Limb (tissue), 2 donors: ENCODE measurements at regions not wholly inside any gene's neighbourhood (a gene's known extent, or its start where the extent isn't known, plus 50 kb on each side); places are given as distances from the start of the nearest gene placed in this dataset.

ENCODE experiments used
- DNase-seq, 2 donors: peaks; one replicate each; pipeline ENCODE4 v3.0.0-alpha.2; 2016; ENCODE audit errors: extremely low spot score in 2 of 2

DNA sequence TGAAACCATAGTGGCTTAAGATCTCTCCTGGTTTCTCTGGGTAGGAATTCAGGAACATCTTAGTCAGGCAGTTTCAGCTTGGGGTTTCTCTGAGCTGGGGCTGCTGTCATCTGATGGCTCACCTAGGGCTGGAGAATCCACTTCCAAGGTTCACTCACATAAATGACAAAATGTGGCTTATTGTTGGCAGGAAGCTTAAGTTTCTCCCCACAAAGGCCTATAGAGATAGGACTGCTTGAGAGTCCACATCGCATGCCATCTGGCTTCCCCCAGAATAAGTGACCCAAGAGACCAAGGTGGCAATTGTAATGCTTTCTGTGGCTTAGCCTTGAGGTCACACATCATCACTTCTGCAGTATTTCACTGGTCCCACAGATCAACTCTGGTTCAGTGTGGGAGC lies 131.4 kb downstream of the EDN1 start:
- DNase-seq = no peak

- DNase-seq = no peak
These were observed 132.7 kb downstream of the EDN1 start for GRCh38 chr6:12422848-12423247.

- peak in 1 of 2 donors; percentile 32 for DNase-seq
These were observed 133.7 kb downstream of the EDN1 start for GRCh38 chr6:12423832-12424231.

DNA sequence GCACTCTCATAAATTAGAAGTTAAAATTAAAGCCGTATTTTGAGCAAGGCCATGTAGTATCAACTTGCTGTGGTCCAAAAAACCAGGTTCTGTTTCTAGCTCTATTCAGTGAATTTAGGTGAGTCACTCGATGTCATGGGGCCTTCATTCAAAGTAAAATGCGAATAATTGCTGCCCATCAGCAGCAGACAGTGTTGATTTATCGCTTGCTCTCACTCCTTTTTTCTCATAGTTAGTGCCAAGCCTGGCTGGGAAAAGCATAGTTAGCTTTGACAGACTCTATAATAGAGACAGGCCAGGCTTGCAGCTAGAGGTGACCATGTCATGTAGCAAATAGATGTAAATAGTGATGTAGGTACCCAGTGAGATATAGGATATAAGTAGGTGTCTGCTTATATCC lies 136.0 kb downstream of the EDN1 start:
- DNase-seq = no peak

DNA sequence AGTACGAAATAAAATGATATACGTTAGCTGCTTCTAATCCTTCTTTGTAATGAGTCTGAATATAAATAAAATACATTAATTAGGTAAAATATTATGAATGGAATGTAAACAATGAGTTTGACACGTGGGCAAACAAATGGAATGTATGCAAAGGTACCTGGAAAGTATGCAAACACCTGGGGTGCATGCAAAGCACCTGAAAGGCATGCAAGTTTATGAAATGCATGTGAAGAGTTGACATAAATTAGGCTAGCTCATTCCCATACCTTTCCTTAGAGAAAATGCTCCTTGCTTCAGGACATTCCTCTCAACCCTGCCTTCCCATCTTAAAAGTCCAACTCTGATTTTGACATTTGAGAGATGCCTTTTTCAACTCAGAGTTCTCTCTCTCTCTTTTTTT lies 140.9 kb downstream of the EDN1 start:
- no peak for DNase-seq

- no peak for DNase-seq
These were observed 146.1 kb downstream of the EDN1 start for GRCh38 chr6:12436224-12436623.

DNA sequence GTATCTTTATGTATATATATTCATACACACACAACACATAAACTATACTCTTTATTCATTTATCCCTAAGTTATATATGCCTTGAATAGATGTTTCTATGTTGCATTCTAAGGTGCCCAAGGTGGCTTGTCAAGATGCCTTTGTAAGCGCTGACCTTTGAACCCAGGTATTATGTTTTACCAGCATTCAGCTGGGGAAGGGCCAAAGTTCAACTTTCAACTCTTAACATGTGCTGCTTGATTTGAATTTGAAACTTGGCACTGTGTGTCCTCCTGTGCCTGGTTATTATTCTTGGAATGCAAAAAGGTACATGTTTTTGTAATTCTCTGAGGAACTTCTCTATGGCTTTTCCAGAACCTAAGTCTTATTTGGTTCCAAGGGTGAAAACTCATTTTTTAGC lies 146.5 kb downstream of the EDN1 start:
- DNase-seq = no peak

DNA sequence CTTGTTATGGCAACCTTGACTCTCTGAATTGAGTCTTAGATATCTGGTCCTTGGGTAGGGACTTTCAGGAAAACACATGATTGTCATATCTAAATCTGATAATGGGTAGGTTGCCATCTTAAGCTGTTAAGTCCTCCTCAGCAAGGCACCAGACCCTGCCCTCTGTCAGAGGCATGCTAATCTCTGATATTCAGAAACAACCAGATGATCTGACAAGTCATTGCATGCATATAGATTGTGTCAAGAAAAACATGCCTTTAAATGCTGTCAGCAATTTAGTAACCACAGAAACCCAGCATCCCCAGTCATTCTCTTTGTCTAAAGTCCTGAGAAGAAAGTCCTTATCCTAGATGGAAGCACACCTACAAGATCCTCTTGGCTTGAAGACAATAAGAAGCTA lies 149.1 kb downstream of the EDN1 start:
- DNase-seq = no peak

DNA sequence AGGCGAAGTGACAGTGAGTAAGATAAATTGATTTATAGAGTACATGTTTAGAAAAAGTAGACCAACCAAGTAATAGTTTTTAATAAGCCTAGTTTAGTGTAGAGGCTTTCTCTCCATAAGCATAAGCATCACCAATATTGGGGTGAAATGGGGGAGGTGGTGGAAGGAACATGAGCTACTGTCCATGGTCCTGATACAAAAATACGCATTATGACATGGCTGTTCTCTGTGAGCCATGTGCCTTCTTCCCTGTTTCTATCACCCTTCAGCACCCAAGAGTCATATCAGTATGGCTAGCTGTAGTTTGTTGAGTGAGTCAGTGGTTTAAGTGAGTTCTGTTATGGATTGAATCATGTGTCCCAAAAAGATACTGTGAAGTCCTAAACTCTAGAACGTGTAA lies 150.8 kb downstream of the EDN1 start:
- no peak for DNase-seq

GRCh38 chr6:12442455-12442854 lies 152.3 kb downstream of the EDN1 start:
- no peak for DNase-seq

DNA sequence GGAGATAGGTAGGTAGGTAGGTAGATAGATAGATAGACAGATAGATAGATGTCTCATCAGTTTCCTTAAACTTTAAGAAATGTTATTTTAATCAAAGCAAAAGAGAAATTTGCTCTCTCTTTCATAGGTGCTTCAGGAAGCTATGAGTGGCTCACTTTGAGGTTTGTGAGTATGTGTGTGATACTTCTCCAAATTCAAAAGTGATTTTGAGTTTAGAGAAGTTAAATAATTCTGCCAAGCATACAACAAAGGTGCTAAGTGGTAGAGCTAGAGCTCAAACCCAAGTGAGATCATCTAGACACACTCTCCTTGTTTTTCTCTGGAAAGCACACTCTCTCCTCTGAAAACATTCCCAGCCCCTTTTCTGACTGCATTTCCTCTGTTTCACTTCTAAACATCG lies 156.2 kb downstream of the EDN1 start:
- DNase-seq = no peak

- no peak for DNase-seq
These were observed 159.3 kb downstream of the EDN1 start for GRCh38 chr6:12449447-12449846.

DNA sequence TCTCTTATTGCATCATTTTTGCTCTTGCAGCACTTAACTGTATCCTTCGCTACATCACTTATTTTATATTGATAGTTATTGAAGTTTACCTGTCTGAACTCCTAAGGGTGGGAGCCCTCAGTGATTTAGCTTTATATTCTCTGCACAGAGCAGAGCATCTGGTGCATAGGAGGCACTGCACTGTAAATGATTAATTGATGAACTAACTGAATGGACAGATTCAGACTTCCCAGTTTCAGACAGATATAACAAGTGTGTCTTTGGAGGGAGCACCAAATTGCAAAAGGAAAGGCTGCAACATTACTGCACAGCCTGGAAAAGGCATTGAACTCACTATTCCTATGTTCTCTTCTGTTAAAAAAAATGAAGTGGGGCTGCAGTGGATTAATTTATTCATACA lies 160.3 kb downstream of the EDN1 start:
- no peak for DNase-seq

- no peak for DNase-seq
These were observed 166.2 kb downstream of the EDN1 start for GRCh38 chr6:12456343-12456742.

DNA sequence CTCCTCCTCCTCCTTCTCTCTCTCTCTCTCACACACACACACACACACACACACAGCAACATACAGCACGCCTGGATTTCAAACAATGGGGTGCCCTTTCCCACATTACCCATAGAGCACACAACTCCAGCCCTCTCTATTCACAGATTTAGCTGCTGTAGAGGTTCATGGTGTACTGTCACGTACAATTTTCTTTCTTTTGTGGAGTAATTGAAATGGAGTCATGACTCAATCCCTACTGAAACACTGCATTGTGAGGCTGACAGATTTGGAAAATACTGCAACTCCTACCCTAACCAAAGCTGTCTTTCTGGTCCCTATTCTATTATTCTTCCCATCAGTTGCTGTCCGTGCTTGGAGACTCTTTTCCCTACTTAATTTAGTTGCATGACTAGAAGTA lies 166.9 kb downstream of the EDN1 start:
- no peak for DNase-seq

DNA sequence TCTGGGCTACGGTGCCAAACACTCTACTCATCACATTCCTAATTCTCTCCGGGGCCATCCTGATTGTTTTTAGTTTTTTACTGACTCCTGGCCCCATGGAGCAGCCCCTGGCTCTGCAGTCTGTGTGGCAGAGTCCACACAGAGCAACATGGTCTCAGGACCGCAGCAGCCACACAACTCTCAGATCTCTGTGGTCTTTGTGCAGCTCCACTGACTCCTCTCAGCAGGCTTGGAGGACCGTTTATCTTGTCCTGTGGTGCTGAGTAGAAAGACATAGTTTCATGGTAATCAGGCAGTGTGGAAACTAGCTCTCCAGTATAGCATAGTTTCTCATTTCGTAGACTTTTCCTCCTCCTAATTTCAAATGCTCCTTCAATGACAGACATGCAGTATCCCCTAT lies 168.4 kb downstream of the EDN1 start:
- no peak for DNase-seq

- DNase-seq = no peak
These were observed 169.9 kb downstream of the EDN1 start for GRCh38 chr6:12459945-12460661.

GRCh38 chr6:12467706-12468670 lies 177.8 kb downstream of the EDN1 start:
- no peak for DNase-seq

DNA sequence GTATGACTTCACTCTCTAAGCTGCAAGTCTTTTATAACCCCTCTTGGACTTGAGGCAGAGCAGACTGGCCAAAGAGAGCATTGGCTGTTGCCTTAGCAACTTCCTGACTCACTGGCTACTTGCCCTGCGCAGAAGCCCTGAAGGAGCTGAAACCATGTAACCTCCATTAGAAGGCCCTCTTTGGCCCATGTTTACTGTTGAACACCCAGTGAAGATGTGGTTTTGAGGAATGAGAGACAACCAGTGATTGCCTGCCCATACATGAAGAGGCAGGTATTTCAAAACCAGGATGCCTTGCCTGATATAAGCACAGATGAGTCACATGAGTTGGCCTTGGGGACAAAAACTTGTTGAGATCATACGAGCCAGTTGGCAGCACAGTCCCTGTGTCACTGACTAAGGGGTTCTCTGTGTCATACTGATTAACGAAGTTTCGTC lies 182.5 kb downstream of the EDN1 start:
- DNase-seq = no peak

DNA sequence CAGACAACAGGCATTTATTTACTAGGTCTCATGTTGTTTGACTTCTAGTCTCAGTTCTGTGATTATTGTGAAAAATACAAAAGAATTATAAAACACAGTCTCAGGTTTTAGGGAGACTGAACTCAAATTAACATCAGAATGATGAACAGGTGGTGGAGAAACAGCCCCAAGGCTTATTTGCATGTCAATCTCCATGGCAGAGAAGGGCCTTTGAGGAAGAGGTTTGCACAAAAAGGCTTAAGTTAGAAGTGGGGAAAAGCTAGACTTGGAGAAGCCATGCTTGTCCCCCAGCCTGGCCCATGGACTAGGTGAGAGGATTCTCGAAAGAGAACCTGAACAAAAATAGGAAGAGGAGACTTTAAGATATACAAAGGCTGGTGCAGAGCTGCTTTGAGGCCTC lies 183.3 kb downstream of the EDN1 start:
- no peak for DNase-seq

DNA sequence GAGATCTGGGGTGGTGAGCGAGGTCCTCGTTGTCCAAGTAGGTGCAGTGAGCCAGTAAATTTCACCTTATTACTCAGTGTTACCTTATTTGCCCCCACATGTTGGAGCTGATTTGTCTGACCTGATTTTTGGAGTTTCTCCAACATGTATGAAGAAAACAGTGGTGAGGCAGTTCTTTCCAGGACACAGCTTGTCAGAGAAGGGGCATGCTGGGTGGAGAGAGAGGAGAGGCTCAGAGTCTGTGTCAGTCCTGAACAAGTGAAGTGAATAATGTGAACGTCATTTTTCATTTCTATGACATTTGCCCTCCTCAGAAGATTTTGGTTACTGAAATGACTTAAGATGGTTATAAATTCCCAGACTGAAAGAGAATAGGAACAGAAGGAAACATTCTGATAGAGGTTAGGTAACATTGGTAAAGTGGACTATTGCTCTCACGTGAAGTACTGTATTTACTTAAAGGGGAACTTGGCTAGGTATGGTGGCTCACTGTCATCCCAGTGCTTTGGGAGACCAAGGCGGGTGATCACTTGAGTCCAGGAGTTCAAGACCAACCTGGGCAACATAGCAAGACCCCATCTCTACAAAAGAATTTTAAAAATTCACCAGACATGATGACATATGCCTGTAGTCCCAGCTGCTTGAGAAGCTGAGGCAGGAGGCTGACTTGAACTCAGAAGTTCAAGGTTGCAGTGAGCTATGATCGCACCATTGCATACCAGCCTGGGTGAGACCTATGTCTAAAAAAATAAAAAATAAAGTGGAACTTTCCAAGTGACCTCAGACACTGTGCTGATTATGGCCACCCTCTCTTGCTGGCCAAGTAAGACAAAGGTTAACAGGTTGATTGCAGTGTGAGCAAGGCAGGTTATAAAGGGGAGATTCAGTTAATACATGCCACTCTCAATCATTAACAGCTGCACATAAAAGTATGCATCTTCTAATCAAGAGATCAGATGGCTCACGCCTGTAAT lies 184.3 kb downstream of the EDN1 start:
- DNase-seq = no peak

GRCh38 chr6:12476484-12476883 lies 186.3 kb downstream of the EDN1 start:
- no peak for DNase-seq
